B cell (primary cell): ENCODE measurements at regions not wholly inside any gene's neighbourhood (a gene's known extent, or its start where the extent isn't known, plus 50 kb on each side); places are given as distances from the start of the nearest gene placed in this dataset.

Experiments used
- ATAC-seq: fragments of 200-7000 bp; cut with Tn5 transposase; one replicate; pipeline ENCODE4 v1.10.0; 2021; ENCODE audit warnings: low read depth, mild to moderate bottlenecking, moderate number of reproducible peaks, moderate library complexity
- CTCF ChIA-PET: fragments of 350-600 bp; sonication (Branson Sonifier 250); formaldehyde crosslinking; loops from one replicate; lab custom pipeline; 2021; ENCODE audit warnings: antibody characterized with exemption, inconsistent platforms; lab: Charles Lee
- POLR2A ChIA-PET: fragments of 350-600 bp; sonication (Branson Sonifier 250); formaldehyde crosslinking; loops from one replicate; lab custom pipeline; 2021; ENCODE audit warnings: antibody characterized with exemption; lab: Charles Lee
- DNase-seq: peaks from one replicate; pipeline ENCODE4 v3.0.0; 2013
- H2AFZ ChIP-seq: 2 replicates; pipeline ENCODE4 v1.6.1; 2012; ENCODE audit warnings: mild to moderate bottlenecking, low read depth, low read length; ENCODE audit not compliant: insufficient read depth, poor library complexity, severe bottlenecking
- H3K27ac ChIP-seq, 2 donors: 1 replicate in 1 of 2; 2 replicates in 1 of 2; pipeline ENCODE4 v1.5.1; 2012 to 2013; ENCODE audit warnings: low read length in 2 of 2, mild to moderate bottlenecking in 2 of 2, moderate library complexity in 1 of 2
- H3K27me3 ChIP-seq, 4 experiments: fragments of 200-600 bp in 1 of 4; sonication (generic) in 1 of 4; replicated peaks in 1 of 4; 1 replicate in 2 of 4; 2 replicates in 2 of 4; pipeline versions ENCODE4 v1.6.1 to v1.7.0; 2013 to 2016; ENCODE audit warnings: low read length in 3 of 4, mild to moderate bottlenecking in 2 of 4, mixed read lengths in 1 of 4, moderate library complexity in 1 of 4; ENCODE audit not compliant: insufficient read depth in 4 of 4, control insufficient read depth in 3 of 4; ENCODE audit errors: control extremely low read depth in 1 of 4
- H3K36me3 ChIP-seq, 2 experiments: replicated peaks in 1 of 2; 1 replicate in 1 of 2; 2 replicates in 1 of 2; pipeline versions ENCODE4 v1.6.1 to v1.7.1; 2013; ENCODE audit warnings: low read length in 1 of 2; ENCODE audit not compliant: insufficient read depth in 2 of 2, control insufficient read depth in 1 of 2; ENCODE audit errors: control extremely low read depth in 1 of 2, extremely low read depth in 1 of 2
- H3K4me1 ChIP-seq, 2 donors: fragments of 200-600 bp in 1 of 2; sonication (generic) in 1 of 2; 1 replicate in 1 of 2; 2 replicates in 1 of 2; pipeline versions ENCODE4 v1.5.1 to v1.6.1; 2013 to 2017; ENCODE audit warnings: low read length in 2 of 2; ENCODE audit not compliant: control insufficient read depth in 2 of 2, insufficient read depth in 2 of 2
- H3K4me2 ChIP-seq: replicated peaks from 2 replicates; pipeline ENCODE3; 2012; ENCODE audit warnings: mild to moderate bottlenecking, low read depth, low read length; ENCODE audit not compliant: poor library complexity, severe bottlenecking
- H3K4me3 ChIP-seq, 5 experiments: fragments of 200-600 bp in 1 of 5; sonication (generic) in 1 of 5; 1 replicate in 3 of 5; 2 replicates in 2 of 5; pipeline versions ENCODE4 v1.5.1 to v1.7.0; 2011 to 2016; ENCODE audit warnings: low read length in 4 of 5, mild to moderate bottlenecking in 4 of 5, low read depth in 2 of 5, control low read depth in 1 of 5, moderate library complexity in 1 of 5; ENCODE audit not compliant: insufficient read depth in 1 of 5; ENCODE audit errors: control extremely low read depth in 1 of 5, extremely low read depth in 1 of 5
- H3K79me2 ChIP-seq: fragments of 200-600 bp; sonication (generic); one replicate; pipeline ENCODE4 v1.6.0; 2016; ENCODE audit warnings: low read length; ENCODE audit not compliant: control insufficient read depth, insufficient read depth
- H3K9ac ChIP-seq: fragments of 200-600 bp; sonication (generic); 2 replicates; pipeline ENCODE4 v1.6.1; 2017; ENCODE audit warnings: mild to moderate bottlenecking, low read length, moderate library complexity
- H3K9me3 ChIP-seq, 3 donors: one replicate each; pipeline versions ENCODE4 v1.6.1 to v1.7.1; 2013; ENCODE audit warnings: low read length in 2 of 3; ENCODE audit not compliant: control insufficient read depth in 2 of 3, insufficient read depth in 1 of 3; ENCODE audit errors: control extremely low read depth in 1 of 3
- H4K20me1 ChIP-seq: 2 replicates; pipeline ENCODE4 v1.6.0; 2012; ENCODE audit warnings: mild to moderate bottlenecking, low read length; ENCODE audit not compliant: insufficient read depth, control insufficient read depth, poor library complexity, severe bottlenecking
- H3K27ac Mint-ChIP-seq: one replicate; pipeline ENCODE4 v1.8.0; 2021; ENCODE audit warnings: mixed read lengths
- H3K27me3 Mint-ChIP-seq: one replicate; pipeline ENCODE4 v1.8.0; 2021; ENCODE audit warnings: mixed read lengths
- H3K4me1 Mint-ChIP-seq: one replicate; pipeline ENCODE4 v1.8.0; 2021; ENCODE audit warnings: mixed read lengths
- H3K4me3 Mint-ChIP-seq: one replicate; pipeline ENCODE4 v1.8.0; 2021; ENCODE audit warnings: mixed read lengths
- H3K9me3 Mint-ChIP-seq: one replicate; pipeline ENCODE4 v1.8.0; 2022; ENCODE audit warnings: mixed read lengths; ENCODE audit not compliant: insufficient read depth
- CTCF ChIP-seq: fragments of 200-600 bp; IDR thresholded peaks from one replicate; pipeline ENCODE4 v1.8.0; 2022; ENCODE audit warnings: antibody characterized with exemption, mild to moderate bottlenecking
- EZH2 ChIP-seq: IDR thresholded peaks from 2 replicates; pipeline ENCODE4 v1.6.1; 2012; ENCODE audit warnings: borderline replicate concordance, low read depth, mild to moderate bottlenecking, moderate library complexity, low read length; ENCODE audit not compliant: insufficient read depth, poor library complexity, severe bottlenecking
- WGBS: methylation state at CpG from one replicate; pipeline ENCODE4 v1.1.5; 2013; ENCODE audit warnings: missing lambda C conversion rate; ENCODE audit not compliant: insufficient coverage; 5-methylcytosine and 5-hydroxymethylcytosine counted together
- intact Hi-C: fragments of 100-400 bp; cut with micrococcal nuclease; formaldehyde crosslinking; loops from one replicate; pipeline ENCODE4 v1.10.0; 2022

- TF ChIP-seq CTCF (no peak), EZH2 (no peak)
- Histone ChIP-seq H3K9me3 (no peaks in the 10 kb centered on the region), H3K27me3 (no peaks in the 10 kb centered on the region), H3K4me2 (no peak overlapping the region), H3K4me1 (no peaks in the 10 kb centered on the region), H2AFZ (no peak overlapping the region), H3K79me2 (no peaks in the 10 kb centered on the region), H3K9ac (no peak overlapping the region), H4K20me1 (no peaks in the 10 kb centered on the region), H3K4me3 (no peak overlapping the region), H3K27ac (no peak overlapping the region), H3K36me3 (no peaks in the 10 kb centered on the region)
- ChIA-PET POLR2A (no interaction called here), CTCF (no interaction called here)
- WGBS = 69% methylated on average over 3 of the region's 3 CpGs
- no peak for DNase-seq
- Mint-ChIP-seq H3K27ac (no peak overlapping the region), H3K27me3 (peaks cover 17% of the 10 kb centered on the region), H3K4me3 (no peak overlapping the region), H3K4me1 (no peaks in the 10 kb centered on the region), H3K9me3 (no peaks in the 10 kb centered on the region)
- no peak for ATAC-seq
- intact Hi-C loops = no loop called here
These were observed 159.2 kb downstream of the TRIM29 start for GRCh38 chr11:119978696-119979095.

- H3K9me3 Mint-ChIP-seq = no peaks in the 10 kb centered on the region
- Histone ChIP-seq H2AFZ (no peak overlapping the region), H3K4me1 (no peaks in the 10 kb centered on the region), H3K27me3 (no peaks in the 10 kb centered on the region), H4K20me1 (no peaks in the 10 kb centered on the region), H3K9ac (no peak overlapping the region), H3K36me3 (no peaks in the 10 kb centered on the region), H3K4me3 (no peak overlapping the region), H3K79me2 (no peaks in the 10 kb centered on the region), H3K4me2 (no peak overlapping the region), H3K27ac (no peak overlapping the region), H3K9me3 (no peaks in the 10 kb centered on the region)
- DNase-seq (no peak), ATAC-seq (no peak)
- H3K4me3 Mint-ChIP-seq = no peak overlapping the region
- ChIA-PET CTCF (no interaction called here), POLR2A (no interaction called here)
- peaks cover 16% of the 10 kb centered on the region for H3K27me3 Mint-ChIP-seq
- no peak for TF ChIP-seq CTCF
- no peak overlapping the region for H3K27ac Mint-ChIP-seq
- WGBS = 61% methylated on average over 10 of the region's 12 CpGs
- intact Hi-C loops = no loop called here
- no peaks in the 10 kb centered on the region for H3K4me1 Mint-ChIP-seq
These were observed 160.0 kb downstream of the TRIM29 start for GRCh38 chr11:119977881-119978280.
